HCT116 (cell line): ENCODE measurements at regions not wholly inside any gene's neighbourhood (a gene's known extent, or its start where the extent isn't known, plus 50 kb on each side); places are given as distances from the start of the nearest gene placed in this dataset.

Experiments used
- ATAC-seq: fragments of 200-7000 bp; cut with Tn5 transposase; 2 replicates; pipeline ENCODE4 v1.9.1; 2020; ENCODE audit warnings: mild to moderate bottlenecking, moderate library complexity
- BruUV-seq: library from RNA; stranded (reverse); fragments of 400-500 nt; replicated peaks from 2 replicates; lab custom pipeline; 2021; lab: Mats Ljungman, UMichigan
- CTCF ChIA-PET: fragments of 300-600 bp; sonication (Branson Sonifier 250); formaldehyde crosslinking; loops from one replicate; lab custom pipeline; 2021; ENCODE audit warnings: antibody characterized with exemption; lab: Charles Lee
- POLR2A ChIA-PET: fragments of 300-600, 350-600 bp; sonication (Branson Sonifier 250); formaldehyde crosslinking; loops from one replicate; lab custom pipeline; 2021; ENCODE audit warnings: antibody characterized with exemption; lab: Charles Lee
- RAD21 ChIA-PET, 2 experiments: fragments of 300-600 bp; sonication (Branson Sonifier 250); formaldehyde crosslinking; loops; one replicate each; lab custom pipeline; 2023; ENCODE audit warnings: low total read pairs in 2 of 2; ENCODE audit not compliant: uncharacterized antibody in 2 of 2, unreplicated experiment in 2 of 2, low non-redundant PET in 1 of 2; lab: Charles Lee
- DNase-seq: peaks from one replicate; pipeline ENCODE4 v3.0.0-alpha.2; 2010; ENCODE audit warnings: low read depth, low spot score
- H2AFZ ChIP-seq: fragments of 200-600 bp; shearing (Covaris generic), sonication (generic); 2 replicates; pipeline ENCODE4 v1.6.1; 2017; ENCODE audit warnings: low read depth, mixed run types, mixed read lengths, antibody characterized with exemption, low read length; ENCODE audit not compliant: poor library complexity, severe bottlenecking
- H3K27ac ChIP-seq: 2 replicates; pipeline ENCODE4 v1.5.1; 2012; ENCODE audit warnings: low read depth, low read length
- H3K27me3 ChIP-seq: fragments of 200-600 bp; sonication (generic); 2 replicates; pipeline ENCODE4 v1.6.1; 2016; ENCODE audit warnings: mixed run types, low read length, mixed read lengths; ENCODE audit not compliant: insufficient read depth
- H3K36me3 ChIP-seq, 2 experiments: fragments of 200-500 bp in 1 of 2; fragments of 200-600 bp in 1 of 2; sonication (Bioruptor generic) in 1 of 2; sonication (generic) in 1 of 2; 2 replicates each; pipeline versions ENCODE4 v1.5.1 to v1.6.1; 2014 to 2016; ENCODE audit warnings: low read length in 2 of 2, inconsistent platforms in 1 of 2, mixed read lengths in 1 of 2, mixed run types in 1 of 2; ENCODE audit not compliant: insufficient read depth in 2 of 2, control insufficient read depth in 1 of 2
- H3K4me1 ChIP-seq, 2 experiments: fragments of 200-600 bp in 1 of 2; sonication (generic) in 1 of 2; 2 replicates each; pipeline versions ENCODE4 v1.5.1 to v1.6.1; 2012 to 2017; ENCODE audit warnings: low read length in 2 of 2, inconsistent platforms in 1 of 2, mild to moderate bottlenecking in 1 of 2, mixed read lengths in 1 of 2, mixed run types in 1 of 2, moderate library complexity in 1 of 2; ENCODE audit not compliant: insufficient read depth in 2 of 2, control insufficient read depth in 1 of 2
- H3K4me2 ChIP-seq: fragments of 200-600 bp; sonication (generic); 2 replicates; pipeline ENCODE4 v1.6.1; 2017; ENCODE audit warnings: mixed run types, low read length, mixed read lengths
- H3K4me3 ChIP-seq, 2 experiments: fragments of 200-600 bp in 1 of 2; sonication (generic) in 1 of 2; replicated peaks in 1 of 2; 2 replicates each; pipeline ENCODE4 v1.5.1; 2011 to 2016; ENCODE audit warnings: low read length in 2 of 2, control low read depth in 1 of 2, low read depth in 1 of 2, mild to moderate bottlenecking in 1 of 2, mixed read lengths in 1 of 2, mixed run types in 1 of 2
- H3K79me2 ChIP-seq: fragments of 200-600 bp; sonication (generic); 2 replicates; pipeline ENCODE4 v1.6.1; 2017; ENCODE audit warnings: mild to moderate bottlenecking, mixed run types, low read length, moderate library complexity, mixed read lengths; ENCODE audit not compliant: insufficient read depth
- H3K9ac ChIP-seq: fragments of 200-600 bp; sonication (generic); 2 replicates; pipeline ENCODE4 v1.6.1; 2016; ENCODE audit warnings: low read length, mixed read lengths
- H3K9me2 ChIP-seq: fragments of 200-600 bp; sonication (generic), shearing (Covaris generic); 2 replicates; pipeline ENCODE4 v1.6.1; 2017; ENCODE audit warnings: mixed run types, mild to moderate bottlenecking, moderate library complexity; ENCODE audit not compliant: insufficient read depth
- H3K9me3 ChIP-seq, 2 experiments: fragments of 200-500 bp in 1 of 2; fragments of 200-600 bp in 1 of 2; sonication (Bioruptor generic) in 1 of 2; sonication (generic) in 1 of 2; 2 replicates each; pipeline ENCODE4 v1.6.1; 2014 to 2017; ENCODE audit warnings: low read length in 2 of 2, mixed read lengths in 2 of 2, inconsistent platforms in 1 of 2, low read depth in 1 of 2, mild to moderate bottlenecking in 1 of 2, mixed run types in 1 of 2, moderate library complexity in 1 of 2; ENCODE audit not compliant: control insufficient read depth in 1 of 2, insufficient read depth in 1 of 2
- H4K20me1 ChIP-seq: fragments of 200-600 bp; sonication (generic), shearing (Covaris generic); 2 replicates; pipeline ENCODE4 v1.6.1; 2017; ENCODE audit warnings: mixed run types, mild to moderate bottlenecking, moderate library complexity; ENCODE audit not compliant: insufficient read depth
- CBX3 ChIP-seq: IDR thresholded peaks from 2 replicates; pipeline ENCODE4 v1.6.1; 2012; ENCODE audit warnings: low read depth
- CEBPB ChIP-seq: IDR thresholded peaks from 2 replicates; pipeline ENCODE4 v1.6.1; 2012; ENCODE audit warnings: low read depth
- CTCF ChIP-seq, 3 experiments: fragments of 200-600 bp in 1 of 3; sonication (generic) in 1 of 3; IDR thresholded peaks in 2 of 3; conservative IDR thresholded peaks in 1 of 3; 2 replicates each; pipeline ENCODE4 v1.5.1; 2012 to 2017; ENCODE audit warnings: low read depth in 2 of 3, low read length in 2 of 3, antibody characterized with exemption in 1 of 3, borderline replicate concordance in 1 of 3, control low read depth in 1 of 3, mild to moderate bottlenecking in 1 of 3, mixed read lengths in 1 of 3, mixed run types in 1 of 3, moderate library complexity in 1 of 3; ENCODE audit not compliant: insufficient read depth in 1 of 3
- EGR1 ChIP-seq: IDR thresholded peaks from 2 replicates; pipeline ENCODE4 v1.6.1; 2012; ENCODE audit warnings: low read depth
- ELF1 ChIP-seq: IDR thresholded peaks from 2 replicates; pipeline ENCODE4 v1.6.1; 2012; ENCODE audit warnings: low read depth, borderline replicate concordance
- EZH2 ChIP-seq: fragments of 200-600 bp; sonication (generic); IDR thresholded peaks from 2 replicates; pipeline ENCODE4 v1.6.1; 2017; ENCODE audit warnings: antibody characterized with exemption, mixed run types
- EZH2phosphoT487 ChIP-seq: fragments of 200-600 bp; IDR thresholded peaks from 2 replicates; pipeline ENCODE4 v1.6.1; 2018; ENCODE audit warnings: antibody characterized with exemption, borderline replicate concordance
- JUND ChIP-seq: IDR thresholded peaks from 2 replicates; pipeline ENCODE4 v1.6.1; 2012
- POLR2AphosphoS5 ChIP-seq: IDR thresholded peaks from 2 replicates; pipeline ENCODE4 v1.6.1; 2011; ENCODE audit warnings: mild to moderate bottlenecking, low read depth, low read length, moderate library complexity
- RAD21 ChIP-seq: IDR thresholded peaks from 2 replicates; pipeline ENCODE4 v1.6.1; 2012; ENCODE audit warnings: low read depth, mild to moderate bottlenecking
- SIN3A ChIP-seq: IDR thresholded peaks from 2 replicates; pipeline ENCODE4 v1.6.1; 2012; ENCODE audit warnings: low read depth
- SRF ChIP-seq: IDR thresholded peaks from 2 replicates; pipeline ENCODE4 v1.6.1; 2012; ENCODE audit warnings: low read depth
- TCF7L2 ChIP-seq: IDR thresholded peaks from 2 replicates; pipeline ENCODE4 v1.7.0; 2011; ENCODE audit warnings: borderline replicate concordance, inconsistent platforms; ENCODE audit not compliant: insufficient read depth, insufficient read length; ENCODE audit errors: extremely low read depth
- YY1 ChIP-seq: IDR thresholded peaks from 2 replicates; pipeline ENCODE4 v1.6.1; 2011; ENCODE audit warnings: low read length, low read depth, moderate library complexity, mild to moderate bottlenecking; ENCODE audit not compliant: insufficient replicate concordance; ENCODE audit errors: extremely low read depth
- ZFX ChIP-seq: fragments of 450-650 bp; IDR thresholded peaks from 2 replicates; pipeline ENCODE4 v1.6.1; 2017
- ZNF274 ChIP-seq: fragments of 200-500 bp; sonication (Bioruptor generic); IDR thresholded peaks from 2 replicates; pipeline ENCODE4 v1.6.1; 2014; ENCODE audit warnings: mild to moderate bottlenecking, low read depth, low read length, inconsistent platforms
- intact Hi-C: fragments of 100-400 bp; cut with micrococcal nuclease; formaldehyde crosslinking; loops from 2 replicates; pipeline ENCODE4 v1.10.0; 2022
- TF ChIP-seq, protein P1 (sequence below): IDR thresholded peaks from 2 replicates; pipeline ENCODE4 v1.6.1; 2012

DNA sequence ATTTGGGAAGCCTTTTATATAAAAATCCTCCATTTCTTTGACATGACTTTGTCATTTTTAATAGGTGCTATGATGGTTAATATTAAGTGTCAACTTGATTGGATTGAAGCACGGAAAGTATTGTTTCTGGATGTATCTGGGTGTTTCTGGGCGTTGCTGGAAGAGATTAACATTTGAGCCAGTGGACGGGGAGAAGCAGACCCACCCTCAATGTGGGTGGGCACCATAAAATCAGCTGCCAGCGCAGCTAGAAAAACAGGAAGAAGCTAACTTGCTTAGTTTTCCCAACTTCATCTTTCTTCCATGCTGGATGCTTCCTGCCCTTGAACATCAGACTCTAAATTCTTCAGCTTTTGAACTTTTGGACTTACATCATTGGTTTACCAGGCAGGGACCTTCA lies 1003.0 kb downstream of the SORCS3 start:
- Histone ChIP-seq H3K4me3 (no peak overlapping the region), H2AFZ (no peak overlapping the region), H3K79me2 (no peaks in the 10 kb centered on the region), H3K4me2 (no peak overlapping the region), H3K9me3 (peaks cover 22 to 32% of the 10 kb centered on the region in 2 experiments; a peak in 2 of 4 replicates), H3K36me3 (no peaks in the 10 kb centered on the region; a peak in 1 of 4 replicates), H3K4me1 (no peaks in the 10 kb centered on the region), H3K27ac (no peak overlapping the region), H4K20me1 (no peaks in the 10 kb centered on the region), H3K27me3 (no peaks in the 10 kb centered on the region), H3K9ac (no peak overlapping the region)
- no TSS peak for BruUV-seq
- RAD21 ChIA-PET: no interaction called here
- DNase-seq: no peak
- CTCF ChIA-PET: no interaction called here
- POLR2A ChIA-PET: no interaction called here
- TF ChIP-seq ZNF274 (no peak), CTCF (IDR thresholded peaks at IDR 0.05 in 2 of 3, conservative IDR thresholded peaks at IDR 0.05 in 1 of 3; ENCODE audit: borderline replicate concordance in 1 of 3, insufficient read depth in 1 of 3, low read depth in 2 of 3, low read length in 2 of 3) (no peak), SIN3A (no peak), SRF (no peak), TCF7L2 (no peak), EGR1 (no peak), EZH2phosphoT487 (no peak), RAD21 (no peak), EZH2 (no peak), POLR2AphosphoS5 (no peak), ELF1 (no peak), ZFX (no peak), CBX3 (no peak), CEBPB (no peak), JUND (no peak), YY1 (no peak)
- TF ChIP-seq, protein P1, sequence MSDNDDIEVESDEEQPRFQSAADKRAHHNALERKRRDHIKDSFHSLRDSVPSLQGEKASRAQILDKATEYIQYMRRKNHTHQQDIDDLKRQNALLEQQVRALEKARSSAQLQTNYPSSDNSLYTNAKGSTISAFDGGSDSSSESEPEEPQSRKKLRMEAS: no peak
- TF ChIP-seq, all 23 proteins: peak for 0
- no peaks in the 10 kb centered on the region for H3K9me2 ChIP-seq
- intact Hi-C loops: no loop called here
- no peak for ATAC-seq
